Mucosa of descending colon (tissue), 3 donors: ENCODE measurements at regions not wholly inside any gene's neighbourhood (a gene's known extent, or its start where the extent isn't known, plus 50 kb on each side); places are given as distances from the start of the nearest gene placed in this dataset.
A peak's percentile ranks its signal among the peaks of the same experiment; 100 is the strongest.
"Not testable (repeated sequence)": the region's sequence is repeated elsewhere in the genome, so short reads cannot be mapped to it uniquely, and the experiment has no call there.

Experiments
- ATAC-seq: fragments of 200-7000 bp; cut with Tn5 transposase; one replicate; pipeline ENCODE4 v1.9.1; 2020; ENCODE audit warnings: mild to moderate bottlenecking, moderate library complexity
- DNase-seq, 3 donors: peaks; one replicate each; pipeline ENCODE4 v3.0.0-alpha.2; 2020
- H3K36me3 ChIP-seq: fragments of 200-600 bp; one replicate; pipeline ENCODE4 v1.8.0; 2021; ENCODE audit warnings: low read depth, mild to moderate bottlenecking
- H3K4me1 ChIP-seq: fragments of 200-600 bp; one replicate; pipeline ENCODE4 v1.8.0; 2021; ENCODE audit warnings: low read depth, mild to moderate bottlenecking
- H3K4me3 ChIP-seq: fragments of 200-600 bp; one replicate; pipeline ENCODE4 v1.8.0; 2021; ENCODE audit warnings: mild to moderate bottlenecking
- H3K9me3 ChIP-seq: fragments of 200-600 bp; one replicate; pipeline ENCODE4 v1.8.0; 2021; ENCODE audit warnings: mild to moderate bottlenecking
- intact Hi-C, 2 donors: fragments of 100-400 bp; cut with DNase I in 1 of 2; cut with micrococcal nuclease in 1 of 2; formaldehyde crosslinking; loops; one replicate each; pipeline versions ENCODE4 v1.11.0 to v1.11.1; 2022; cut with DNase I, micrococcal nuclease
- TF ChIP-seq, protein P1 (sequence below): fragments of 200-600 bp; IDR thresholded peaks from one replicate; pipeline ENCODE4 v1.8.0; 2022; ENCODE audit warnings: antibody characterized with exemption, mild to moderate bottlenecking
- donor health status: DM: no; HTN: no; CAD: no; lungs with moderate emphysema.
- donor health status: DM: no; HTN: no; CAD: no.
- donor health status: DM: no; HTN: yes; CAD: no.

GRCh38 chr5:116947691-116948528 lies 373.3 kb upstream of the SEMA6A start:
- Histone ChIP-seq H3K36me3 (no peaks in the 10 kb centered on the region), H3K4me1 (no peaks in the 10 kb centered on the region), H3K9me3 (no peaks in the 10 kb centered on the region), H3K4me3 (no peak overlapping the region)
- DNase-seq (peak in 2 of 3 donors; percentile 80 to 86), ATAC-seq (peak; percentile 94)
- intact Hi-C loops = loop anchor here in 1 of 2 donors (5.0 kb wide), 1 partner anchor 811 kb away; no protein-coding TSS in a partner anchor
- TF ChIP-seq, protein P1, sequence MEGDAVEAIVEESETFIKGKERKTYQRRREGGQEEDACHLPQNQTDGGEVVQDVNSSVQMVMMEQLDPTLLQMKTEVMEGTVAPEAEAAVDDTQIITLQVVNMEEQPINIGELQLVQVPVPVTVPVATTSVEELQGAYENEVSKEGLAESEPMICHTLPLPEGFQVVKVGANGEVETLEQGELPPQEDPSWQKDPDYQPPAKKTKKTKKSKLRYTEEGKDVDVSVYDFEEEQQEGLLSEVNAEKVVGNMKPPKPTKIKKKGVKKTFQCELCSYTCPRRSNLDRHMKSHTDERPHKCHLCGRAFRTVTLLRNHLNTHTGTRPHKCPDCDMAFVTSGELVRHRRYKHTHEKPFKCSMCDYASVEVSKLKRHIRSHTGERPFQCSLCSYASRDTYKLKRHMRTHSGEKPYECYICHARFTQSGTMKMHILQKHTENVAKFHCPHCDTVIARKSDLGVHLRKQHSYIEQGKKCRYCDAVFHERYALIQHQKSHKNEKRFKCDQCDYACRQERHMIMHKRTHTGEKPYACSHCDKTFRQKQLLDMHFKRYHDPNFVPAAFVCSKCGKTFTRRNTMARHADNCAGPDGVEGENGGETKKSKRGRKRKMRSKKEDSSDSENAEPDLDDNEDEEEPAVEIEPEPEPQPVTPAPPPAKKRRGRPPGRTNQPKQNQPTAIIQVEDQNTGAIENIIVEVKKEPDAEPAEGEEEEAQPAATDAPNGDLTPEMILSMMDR = peak; percentile 51

DNA sequence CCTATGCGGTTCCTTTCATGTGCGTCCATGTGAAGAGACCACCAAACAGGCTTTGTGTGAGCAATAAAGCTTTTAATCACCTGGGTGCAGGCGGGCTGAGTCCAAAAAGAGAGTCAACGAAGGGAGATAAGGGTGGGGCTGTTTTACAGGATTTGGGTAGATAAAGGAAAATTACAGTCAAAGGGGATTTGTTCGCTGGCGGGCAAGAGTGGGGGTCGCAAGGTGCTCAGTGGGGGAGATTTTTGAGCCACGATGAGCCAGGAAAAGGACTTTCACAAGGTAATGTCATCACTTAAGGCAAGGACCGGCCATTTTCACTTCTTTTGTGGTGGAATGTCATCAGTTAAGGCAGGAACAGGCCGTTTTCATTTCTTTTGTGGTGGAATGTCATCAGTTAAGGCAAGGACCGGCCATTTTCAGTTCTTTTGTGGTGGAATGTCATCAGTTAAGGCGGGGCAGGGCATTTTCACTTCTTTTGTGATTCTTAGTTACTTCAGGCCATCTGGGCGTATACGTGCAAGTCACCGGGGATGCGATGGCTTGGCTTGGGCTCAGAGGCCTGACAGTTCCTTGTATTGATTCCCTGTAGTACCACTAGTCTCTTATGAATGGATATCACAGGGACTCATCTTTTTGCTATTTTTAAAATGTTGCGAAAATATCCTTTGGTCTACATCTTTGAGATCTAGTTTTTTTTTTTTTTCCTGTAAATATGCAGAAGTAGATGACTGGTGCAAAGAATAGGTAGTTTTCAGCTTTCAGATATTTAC lies 371.2 kb upstream of the SEMA6A start:
- intact Hi-C loops = loop anchor here in 1 of 2 donors (5.0 kb wide), 1 partner anchor 808 kb away; no protein-coding TSS in a partner anchor
- not testable (repeated sequence) for H3K9me3 ChIP-seq, H3K36me3 ChIP-seq, DNase-seq, H3K4me1 ChIP-seq, H3K4me3 ChIP-seq, ATAC-seq

DNA sequence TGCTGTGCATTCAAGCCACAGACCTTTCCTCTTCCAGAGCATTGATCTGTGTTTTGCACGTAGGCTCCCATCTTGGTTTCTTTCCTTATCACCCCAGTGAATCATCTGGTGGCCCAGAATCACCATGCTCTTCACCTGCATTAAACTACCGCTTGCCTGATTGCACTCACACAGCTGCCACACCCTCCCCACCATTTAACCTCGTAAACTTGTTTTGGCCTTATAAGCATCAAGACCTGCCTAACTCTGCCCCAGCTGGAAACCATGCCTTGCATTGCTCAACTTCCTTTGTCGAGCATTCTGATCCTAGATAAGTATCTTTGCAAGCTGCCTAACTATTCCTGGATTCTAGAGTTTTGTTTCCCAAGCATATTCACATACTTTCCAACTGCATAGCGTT lies 369.6 kb upstream of the SEMA6A start:
- intact Hi-C loops = no loop called here
- Histone ChIP-seq H3K4me3 (no peak overlapping the region), H3K4me1 (no peaks in the 10 kb centered on the region), H3K36me3 (no peaks in the 10 kb centered on the region), H3K9me3 (no peaks in the 10 kb centered on the region)
- DNase-seq (peak in 1 of 3 donors; percentile 27), ATAC-seq (peak; percentile 83)
- TF ChIP-seq, protein P1 = no peak

DNA sequence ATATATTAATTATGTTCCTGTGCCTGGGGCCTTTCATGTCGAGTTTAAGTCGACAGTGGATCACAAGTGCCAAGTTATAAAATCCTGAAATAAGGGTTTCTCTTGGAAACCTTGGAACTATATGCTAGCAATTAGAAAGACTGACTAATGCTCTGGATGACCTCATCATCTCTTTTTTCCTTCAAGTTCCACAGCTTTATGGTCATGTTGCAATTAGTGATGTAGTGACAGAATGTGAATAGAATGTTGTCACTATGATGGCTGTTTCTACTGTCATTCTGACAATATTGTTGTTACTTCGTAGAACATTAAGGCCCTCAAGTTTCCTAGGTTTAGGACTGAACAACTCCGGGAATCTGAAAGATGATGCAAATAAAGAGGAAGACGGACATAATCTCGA lies 368.0 kb upstream of the SEMA6A start:
- intact Hi-C loops = no loop called here
- Histone ChIP-seq H3K36me3 (no peaks in the 10 kb centered on the region), H3K9me3 (no peaks in the 10 kb centered on the region), H3K4me3 (no peak overlapping the region), H3K4me1 (no peaks in the 10 kb centered on the region)
- TF ChIP-seq, protein P1 = no peak
- ATAC-seq = no peak
- DNase-seq = no peak

DNA sequence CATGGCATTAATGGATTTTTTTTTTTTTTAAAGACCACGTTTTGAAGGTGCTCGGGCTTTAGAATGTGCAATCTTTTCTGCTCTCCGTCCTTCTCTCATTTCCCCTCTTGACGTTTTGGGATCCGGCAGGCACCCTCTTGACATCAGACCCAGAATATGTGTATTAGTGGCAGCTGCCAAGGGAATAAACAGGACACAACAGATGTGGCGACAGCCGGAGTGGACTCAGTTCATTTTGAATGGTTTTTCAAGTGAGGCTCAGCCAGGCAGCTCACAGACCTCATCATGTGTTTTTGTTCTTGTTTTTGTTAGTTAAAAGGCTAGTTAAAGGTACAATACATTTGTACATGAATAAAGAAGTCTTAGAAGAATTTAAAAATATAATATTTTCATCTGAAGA lies 365.0 kb upstream of the SEMA6A start:
- no peaks in the 10 kb centered on the region for H3K9me3 ChIP-seq
- TF ChIP-seq, protein P1 = no peak
- ATAC-seq = no peak
- no peaks in the 10 kb centered on the region for H3K4me1 ChIP-seq
- no peaks in the 10 kb centered on the region for H3K36me3 ChIP-seq
- DNase-seq = no peak
- H3K4me3 ChIP-seq = no peak overlapping the region
- intact Hi-C loops = no loop called here

GRCh38 chr5:116938488-116938887 lies 363.9 kb upstream of the SEMA6A start:
- no peak for DNase-seq
- intact Hi-C loops = no loop called here
- no peaks in the 10 kb centered on the region for H3K9me3 ChIP-seq
- TF ChIP-seq, protein P1 = no peak
- ATAC-seq = no peak
- H3K4me1 ChIP-seq = no peaks in the 10 kb centered on the region
- no peaks in the 10 kb centered on the region for H3K36me3 ChIP-seq
- no peak overlapping the region for H3K4me3 ChIP-seq
